HG03442 (cell line): ENCODE measurements at regions not wholly inside any gene's neighbourhood (a gene's known extent, or its start where the extent isn't known, plus 50 kb on each side); places are given as distances from the start of the nearest gene placed in this dataset.
A peak's percentile ranks its signal among the peaks of the same experiment; 100 is the strongest.
"Not testable (repeated sequence)": the region's sequence is repeated elsewhere in the genome, so short reads cannot be mapped to it uniquely, and the experiment has no call there.

ENCODE experiments used
- ATAC-seq: cut with Tn5 transposase; IDR thresholded peaks from one replicate; pipeline ENCODE4 v1.9.1; 2021; ENCODE audit warnings: mild to moderate bottlenecking, moderate library complexity; ENCODE audit not compliant: unreplicated experiment

GRCh38 chr9:757246-757881 is 84.1 kb upstream of the DMRT1 start:
- no peak for ATAC-seq

GRCh38 chr9:758146-758545 is 83.4 kb upstream of the DMRT1 start:
- no peak for ATAC-seq

- ATAC-seq: no peak
These were observed 82.0 kb upstream of the DMRT1 start for GRCh38 chr9:759541-759940.

- ATAC-seq: no peak
These were observed 81.3 kb upstream of the DMRT1 start for GRCh38 chr9:759983-760736.

GRCh38 chr9:761176-761792 is 80.2 kb upstream of the DMRT1 start:
- no peak for ATAC-seq

GRCh38 chr9:761793-762560 is 79.5 kb upstream of the DMRT1 start:
- ATAC-seq: no peak

- ATAC-seq: no peak
These were observed 77.8 kb upstream of the DMRT1 start for GRCh38 chr9:763692-764091.

GRCh38 chr9:764105-764524 is 77.4 kb upstream of the DMRT1 start:
- ATAC-seq: peak; percentile 87

GRCh38 chr9:764986-765385 is 76.5 kb upstream of the DMRT1 start:
- no peak for ATAC-seq

- ATAC-seq: not testable (repeated sequence)
These were observed 74.4 kb upstream of the DMRT1 start for GRCh38 chr9:767061-767561.

GRCh38 chr9:776086-776485 is 65.4 kb upstream of the DMRT1 start:
- no peak for ATAC-seq

- ATAC-seq: no peak
These were observed 63.5 kb upstream of the DMRT1 start for GRCh38 chr9:777978-778377.

GRCh38 chr9:784202-784601 is 57.3 kb upstream of the DMRT1 start:
- ATAC-seq: no peak

- ATAC-seq: no peak
These were observed 56.6 kb upstream of the DMRT1 start for GRCh38 chr9:784916-785315.

GRCh38 chr9:785997-786396 is 55.5 kb upstream of the DMRT1 start:
- no peak for ATAC-seq

- no peak for ATAC-seq
These were observed 55.1 kb upstream of the DMRT1 start for GRCh38 chr9:786405-786804.

GRCh38 chr9:788777-789176 is 52.7 kb upstream of the DMRT1 start:
- no peak for ATAC-seq
